Loucy (cell line): ENCODE measurements at regions not wholly inside any gene's neighbourhood (a gene's known extent, or its start where the extent isn't known, plus 50 kb on each side); places are given as distances from the start of the nearest gene placed in this dataset.

Experiments
- H2AFZ ChIP-seq: fragments of 200-600 bp; sonication (generic); 2 replicates; pipeline ENCODE4 v1.6.0; 2016; ENCODE audit warnings: antibody characterized with exemption, mild to moderate bottlenecking, low read length, moderate library complexity
- H3F3A ChIP-seq: fragments of 200-600 bp; 2 replicates; pipeline ENCODE4 v1.6.0; 2016; ENCODE audit warnings: antibody characterized with exemption, low read depth, mild to moderate bottlenecking
- H3K27me3 ChIP-seq: fragments of 200-600 bp; sonication (generic); 2 replicates; pipeline ENCODE4 v1.6.1; 2014; ENCODE audit warnings: low read length, mild to moderate bottlenecking; ENCODE audit not compliant: insufficient read depth, poor library complexity, severe bottlenecking
- H3K36me3 ChIP-seq: fragments of 200-600 bp; sonication (generic); 2 replicates; pipeline ENCODE4 v1.6.1; 2016; ENCODE audit warnings: low read length; ENCODE audit not compliant: insufficient read depth
- H3K4me1 ChIP-seq: fragments of 200-600 bp; sonication (generic); 2 replicates; pipeline ENCODE4 v1.5.1; 2014; ENCODE audit warnings: low read length, mild to moderate bottlenecking; ENCODE audit not compliant: insufficient read depth, poor library complexity, severe bottlenecking
- H3K4me2 ChIP-seq: fragments of 200-600 bp; sonication (generic); 2 replicates; pipeline ENCODE4 v1.6.0; 2014; ENCODE audit warnings: antibody characterized with exemption, low read length, low read depth, mild to moderate bottlenecking; ENCODE audit not compliant: poor library complexity, severe bottlenecking
- H3K4me3 ChIP-seq: fragments of 200-600 bp; sonication (generic); 2 replicates; pipeline ENCODE4 v1.5.1; 2014; ENCODE audit warnings: low read length, mild to moderate bottlenecking, mixed read lengths; ENCODE audit not compliant: poor library complexity, severe bottlenecking
- H3K79me2 ChIP-seq: fragments of 200-600 bp; sonication (generic); 2 replicates; pipeline ENCODE4 v1.6.1; 2014; ENCODE audit warnings: low read length; ENCODE audit not compliant: insufficient read depth
- H3K9ac ChIP-seq: fragments of 200-600 bp; sonication (generic); 2 replicates; pipeline ENCODE4 v1.6.0; 2014; ENCODE audit warnings: mild to moderate bottlenecking, low read depth, low read length, moderate library complexity; ENCODE audit not compliant: poor library complexity, severe bottlenecking
- H3K9me2 ChIP-seq: fragments of 200-600 bp; sonication (generic); replicated peaks from 2 replicates; pipeline ENCODE4 v1.6.1; 2016; ENCODE audit warnings: low read depth, low read length, mixed read lengths
- H3K9me3 ChIP-seq: fragments of 200-600 bp; sonication (generic); 2 replicates; pipeline ENCODE4 v1.6.1; 2014; ENCODE audit warnings: mild to moderate bottlenecking, antibody characterized with exemption, low read length, low read depth; ENCODE audit not compliant: insufficient read depth
- H4K20me1 ChIP-seq: fragments of 200-600 bp; sonication (generic); 2 replicates; pipeline ENCODE4 v1.6.0; 2014; ENCODE audit warnings: antibody characterized with exemption, low read length, mild to moderate bottlenecking; ENCODE audit not compliant: insufficient read depth, poor library complexity, severe bottlenecking
- CTCF ChIP-seq: fragments of 200-600 bp; sonication (generic); conservative IDR thresholded peaks from 2 replicates; pipeline ENCODE4 v1.5.1; 2014; ENCODE audit warnings: mild to moderate bottlenecking, antibody characterized with exemption, low read length
- EZH2phosphoT487 ChIP-seq: fragments of 200-600 bp; IDR thresholded peaks from 2 replicates; pipeline ENCODE4 v1.6.1; 2018; ENCODE audit warnings: antibody characterized with exemption, mild to moderate bottlenecking, moderate library complexity, borderline replicate concordance

- H2AFZ ChIP-seq, result no peak overlapping the region
- H3K4me1 ChIP-seq, result no peaks in the 10 kb centered on the region
- H3K9ac ChIP-seq, result no peak overlapping the region
- no peaks in the 10 kb centered on the region for H3F3A ChIP-seq
- H3K27me3 ChIP-seq, result no peaks in the 10 kb centered on the region
- TF ChIP-seq EZH2phosphoT487, result no peak
- no peak for TF ChIP-seq CTCF
- no peaks in the 10 kb centered on the region for H3K79me2 ChIP-seq
- no peaks in the 10 kb centered on the region for H3K36me3 ChIP-seq
- no peaks in the 10 kb centered on the region for H3K9me2 ChIP-seq
- H3K9me3 ChIP-seq, result no peaks in the 10 kb centered on the region; the same call in 1 of the 2 replicates
- no peak overlapping the region for H3K4me3 ChIP-seq
- H3K4me2 ChIP-seq, result no peak overlapping the region
- H4K20me1 ChIP-seq, result no peaks in the 10 kb centered on the region
These were observed 1125.1 kb downstream of the TDRD15 start for GRCh38 chr2:22248851-22249250.

- H3K27me3 ChIP-seq, result no peaks in the 10 kb centered on the region
- no peaks in the 10 kb centered on the region for H4K20me1 ChIP-seq
- H3K36me3 ChIP-seq, result no peaks in the 10 kb centered on the region
- H2AFZ ChIP-seq, result no peak overlapping the region
- no peaks in the 10 kb centered on the region for H3K9me3 ChIP-seq
- H3K4me3 ChIP-seq, result no peak overlapping the region
- TF ChIP-seq CTCF, result no peak
- no peak for TF ChIP-seq EZH2phosphoT487
- no peak overlapping the region for H3K9ac ChIP-seq
- no peak overlapping the region for H3K4me2 ChIP-seq
- no peaks in the 10 kb centered on the region for H3K4me1 ChIP-seq
- no peaks in the 10 kb centered on the region for H3K9me2 ChIP-seq
- no peaks in the 10 kb centered on the region for H3K79me2 ChIP-seq
- no peaks in the 10 kb centered on the region for H3F3A ChIP-seq
These were observed 1129.4 kb downstream of the TDRD15 start for GRCh38 chr2:22253171-22253570.

- H3K9me2 ChIP-seq, result no peaks in the 10 kb centered on the region
- no peaks in the 10 kb centered on the region for H3K79me2 ChIP-seq
- no peaks in the 10 kb centered on the region for H3K4me1 ChIP-seq
- H3K27me3 ChIP-seq, result no peaks in the 10 kb centered on the region
- H3K9me3 ChIP-seq, result no peaks in the 10 kb centered on the region
- no peak overlapping the region for H2AFZ ChIP-seq
- H3K9ac ChIP-seq, result no peak overlapping the region
- no peaks in the 10 kb centered on the region for H3F3A ChIP-seq
- TF ChIP-seq CTCF (no peak), EZH2phosphoT487 (no peak)
- H3K4me2 ChIP-seq, result no peak overlapping the region
- no peaks in the 10 kb centered on the region for H4K20me1 ChIP-seq
- no peak overlapping the region for H3K4me3 ChIP-seq
- no peaks in the 10 kb centered on the region for H3K36me3 ChIP-seq
These were observed 1123.8 kb upstream of the KLHL29 start for GRCh38 chr2:22261165-22261564.
